Astrocyte (in vitro differentiated cells and primary cell): ENCODE measurements at regions not wholly inside any gene's neighbourhood (a gene's known extent, or its start where the extent isn't known, plus 50 kb on each side); places are given as distances from the start of the nearest gene placed in this dataset.

Experiments
- EZH2 ChIP-seq: IDR thresholded peaks from 2 replicates; pipeline ENCODE4 v1.6.1; 2012; ENCODE audit warnings: mild to moderate bottlenecking, low read length, inconsistent platforms; ENCODE audit not compliant: insufficient read depth
- TF ChIP-seq, protein P1 (sequence below): IDR thresholded peaks from 2 replicates; pipeline ENCODE4 v1.5.1; 2011; ENCODE audit warnings: low read depth, mild to moderate bottlenecking, inconsistent platforms, low read length, moderate library complexity; ENCODE audit not compliant: insufficient read depth

DNA sequence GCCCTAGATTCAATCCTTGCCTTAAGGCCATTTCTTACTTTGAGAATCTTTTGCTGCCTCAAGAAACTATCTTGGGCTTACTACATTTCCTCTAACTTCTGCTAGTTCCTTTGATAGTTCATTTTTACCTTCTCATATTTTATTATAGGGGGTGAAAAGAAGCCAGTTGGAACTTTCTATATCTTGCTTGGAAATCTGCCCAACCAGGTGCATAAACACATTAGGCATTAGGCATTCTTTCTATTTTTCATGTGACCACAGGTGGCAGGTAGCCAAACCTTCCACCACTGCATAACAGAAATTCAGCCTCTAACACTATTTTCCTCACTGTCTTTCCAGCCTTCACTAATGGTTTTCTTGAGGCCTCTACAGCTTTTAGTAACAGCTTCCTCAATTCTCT is 300.0 kb upstream of the SP8 start:
- no peak for TF ChIP-seq EZH2
- TF ChIP-seq, protein P1, sequence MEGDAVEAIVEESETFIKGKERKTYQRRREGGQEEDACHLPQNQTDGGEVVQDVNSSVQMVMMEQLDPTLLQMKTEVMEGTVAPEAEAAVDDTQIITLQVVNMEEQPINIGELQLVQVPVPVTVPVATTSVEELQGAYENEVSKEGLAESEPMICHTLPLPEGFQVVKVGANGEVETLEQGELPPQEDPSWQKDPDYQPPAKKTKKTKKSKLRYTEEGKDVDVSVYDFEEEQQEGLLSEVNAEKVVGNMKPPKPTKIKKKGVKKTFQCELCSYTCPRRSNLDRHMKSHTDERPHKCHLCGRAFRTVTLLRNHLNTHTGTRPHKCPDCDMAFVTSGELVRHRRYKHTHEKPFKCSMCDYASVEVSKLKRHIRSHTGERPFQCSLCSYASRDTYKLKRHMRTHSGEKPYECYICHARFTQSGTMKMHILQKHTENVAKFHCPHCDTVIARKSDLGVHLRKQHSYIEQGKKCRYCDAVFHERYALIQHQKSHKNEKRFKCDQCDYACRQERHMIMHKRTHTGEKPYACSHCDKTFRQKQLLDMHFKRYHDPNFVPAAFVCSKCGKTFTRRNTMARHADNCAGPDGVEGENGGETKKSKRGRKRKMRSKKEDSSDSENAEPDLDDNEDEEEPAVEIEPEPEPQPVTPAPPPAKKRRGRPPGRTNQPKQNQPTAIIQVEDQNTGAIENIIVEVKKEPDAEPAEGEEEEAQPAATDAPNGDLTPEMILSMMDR: no peak
